Epithelial cell of prostate (primary cell): ENCODE measurements at regions not wholly inside any gene's neighbourhood (a gene's known extent, or its start where the extent isn't known, plus 50 kb on each side); places are given as distances from the start of the nearest gene placed in this dataset.

Source experiments
- DNase-seq: peaks from one replicate; pipeline ENCODE4 v3.0.0-alpha.2; 2011; ENCODE audit warnings: low read depth, low spot score
- H3K27ac ChIP-seq: fragments of 450-650 bp; 2 replicates; pipeline ENCODE4 v1.5.1; 2017; ENCODE audit warnings: mild to moderate bottlenecking

DNA sequence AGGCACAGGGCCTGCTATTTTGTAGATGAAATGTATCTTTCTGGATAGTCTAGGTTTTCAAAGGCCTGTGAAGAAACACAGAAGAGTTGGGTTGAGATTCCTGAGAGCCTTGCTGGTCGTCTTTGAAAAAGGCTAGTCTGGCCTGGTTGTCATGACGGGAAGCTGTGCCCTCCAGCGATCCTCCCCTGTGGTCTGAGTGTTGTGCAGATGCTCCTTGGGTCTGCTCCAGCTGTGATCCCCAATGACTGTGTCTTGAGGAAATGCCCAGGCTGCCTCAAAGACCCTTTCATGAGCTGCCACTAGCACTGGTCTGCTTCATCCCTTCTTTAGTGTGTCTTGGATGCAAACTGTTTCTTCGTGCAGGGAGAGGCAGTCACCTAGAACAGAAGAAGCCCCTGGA, 111.0 kb upstream of the SYNPR start:
- DNase-seq: no peak

DNA sequence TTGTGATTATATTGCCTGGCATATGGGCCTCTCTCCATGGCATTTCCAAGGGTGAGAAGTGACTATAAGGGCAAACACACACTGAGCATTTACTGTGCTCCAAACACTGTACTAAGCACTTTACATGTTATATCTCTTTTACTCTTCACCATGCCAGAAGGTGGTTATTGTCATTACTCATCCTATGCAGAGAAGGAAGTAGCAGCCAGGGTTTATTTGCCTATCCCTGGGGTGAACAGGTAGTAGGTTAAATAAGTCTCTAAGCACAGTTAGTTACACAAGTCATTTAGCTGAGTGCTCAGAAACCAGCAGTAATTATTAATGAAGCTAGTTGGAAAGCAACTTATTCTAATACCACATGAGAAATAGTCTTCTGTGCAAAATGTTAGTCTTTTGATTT, 109.9 kb upstream of the SYNPR start:
- no peak overlapping the region for H3K27ac ChIP-seq

More for the DNA sequence above, 111.0 kb upstream of the SYNPR start:
- no peak overlapping the region for H3K27ac ChIP-seq

DNA sequence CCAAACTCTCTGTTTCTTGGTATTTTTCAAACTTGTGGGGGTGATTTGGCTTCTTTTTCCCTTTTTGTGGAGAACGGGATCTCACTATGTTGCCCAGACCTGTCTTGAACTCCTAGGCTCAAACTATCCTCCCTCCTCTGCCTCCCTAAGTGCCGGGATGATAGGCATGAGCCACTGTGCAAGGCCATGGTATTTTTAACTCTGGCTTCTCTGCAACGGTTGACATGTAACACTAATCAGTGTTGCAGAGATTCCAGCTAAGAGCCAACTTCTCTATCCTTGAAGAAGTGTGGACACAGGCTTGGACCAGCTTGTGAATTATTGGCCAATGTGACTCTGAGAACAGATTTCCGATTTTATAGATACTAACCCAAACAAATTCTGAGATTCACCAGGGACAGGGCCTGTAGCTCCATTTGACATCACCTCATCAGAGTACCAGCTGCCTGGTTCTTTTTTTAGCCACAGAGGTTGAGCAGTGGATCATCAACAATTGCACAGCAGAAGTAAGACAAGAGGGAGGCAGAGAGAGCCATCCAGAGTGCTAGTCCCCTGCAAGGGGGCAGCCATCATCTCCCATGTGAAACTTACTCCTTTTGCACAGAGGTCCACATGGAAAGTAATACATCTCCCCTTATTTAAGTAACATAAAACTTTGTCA, 98.1 kb upstream of the SYNPR start:
- H3K27ac ChIP-seq: no peak overlapping the region
- DNase-seq: no peak

More for the DNA sequence above, 109.9 kb upstream of the SYNPR start:
- DNase-seq: no peak

DNA sequence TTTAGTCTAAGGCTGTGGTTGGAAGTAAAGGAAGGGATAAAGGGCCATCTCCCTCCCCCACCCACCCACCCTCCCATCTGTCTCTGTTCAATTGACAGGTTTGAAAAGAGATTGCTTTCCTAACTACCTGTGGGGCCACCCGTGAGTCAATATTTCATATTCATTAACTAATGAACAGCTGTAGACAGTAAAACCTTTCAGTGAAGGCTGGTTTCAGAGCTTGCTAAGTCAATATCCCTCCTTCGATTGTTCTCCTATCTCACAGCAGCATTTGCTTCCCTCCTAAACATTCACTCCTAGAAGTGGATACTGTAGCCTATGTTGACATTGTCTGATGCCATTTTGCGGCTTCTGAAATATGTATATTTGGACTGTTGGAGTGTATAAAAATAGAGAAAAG, 85.9 kb upstream of the SYNPR start:
- no peak overlapping the region for H3K27ac ChIP-seq
- no peak for DNase-seq

DNA sequence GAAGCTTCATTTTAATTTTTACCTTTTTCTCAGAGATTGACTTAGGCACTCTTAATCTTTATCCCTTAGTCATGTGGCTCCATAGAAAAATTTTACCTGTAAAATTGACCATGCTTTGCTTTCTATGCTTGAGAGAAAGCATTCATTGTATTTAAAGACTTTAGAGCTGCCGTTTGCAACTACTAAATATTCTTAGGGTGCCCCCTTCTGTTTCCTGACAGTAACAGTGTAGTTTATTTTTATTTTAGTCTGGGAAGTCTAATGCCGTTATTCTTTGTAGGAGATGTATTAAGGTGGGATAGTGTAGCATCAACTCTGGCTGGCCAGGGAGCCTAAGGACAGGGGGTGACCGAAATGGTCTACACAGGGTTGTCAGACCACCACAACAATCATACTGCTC, 84.5 kb upstream of the SYNPR start:
- no peak for DNase-seq
- no peak overlapping the region for H3K27ac ChIP-seq

DNA sequence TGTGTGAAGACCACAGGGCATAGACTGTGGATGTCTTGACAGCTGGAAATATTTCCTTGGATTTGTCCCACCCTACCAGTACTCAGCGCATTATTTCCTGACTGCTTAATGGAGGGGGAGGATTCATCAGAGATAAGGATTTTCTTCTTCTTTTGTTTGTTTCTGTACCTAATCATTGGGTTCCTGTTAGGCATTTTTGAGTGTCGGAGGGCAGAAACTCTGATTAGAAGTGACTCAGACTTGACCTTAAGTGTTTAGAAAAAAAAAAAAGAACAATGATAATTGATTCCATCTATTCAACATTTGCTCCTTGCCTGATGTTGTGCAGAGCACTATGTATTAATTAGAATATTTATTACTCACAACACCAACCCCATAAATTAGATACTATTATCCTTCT, 78.5 kb upstream of the SYNPR start:
- no peak overlapping the region for H3K27ac ChIP-seq
- no peak for DNase-seq

DNA sequence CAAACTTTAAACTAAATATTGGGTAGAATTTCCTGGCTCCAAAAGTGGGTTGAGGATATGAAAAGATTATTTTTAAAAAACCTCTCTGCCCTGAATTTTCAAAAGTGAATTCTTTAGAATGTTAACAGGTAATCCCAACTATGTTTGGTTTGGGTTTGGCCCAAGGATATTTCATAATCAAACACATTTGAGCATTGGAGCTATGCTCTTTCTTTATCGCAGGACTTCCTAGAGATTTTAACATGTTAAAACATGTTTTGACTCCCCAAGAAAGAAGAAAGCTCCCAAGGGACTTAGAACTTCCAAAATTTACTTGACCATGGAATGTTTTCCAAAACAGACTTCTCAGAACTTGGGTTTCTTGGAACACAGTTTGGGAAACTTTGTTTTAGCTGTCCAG, 75.6 kb upstream of the SYNPR start:
- DNase-seq: no peak
- H3K27ac ChIP-seq: no peak overlapping the region

DNA sequence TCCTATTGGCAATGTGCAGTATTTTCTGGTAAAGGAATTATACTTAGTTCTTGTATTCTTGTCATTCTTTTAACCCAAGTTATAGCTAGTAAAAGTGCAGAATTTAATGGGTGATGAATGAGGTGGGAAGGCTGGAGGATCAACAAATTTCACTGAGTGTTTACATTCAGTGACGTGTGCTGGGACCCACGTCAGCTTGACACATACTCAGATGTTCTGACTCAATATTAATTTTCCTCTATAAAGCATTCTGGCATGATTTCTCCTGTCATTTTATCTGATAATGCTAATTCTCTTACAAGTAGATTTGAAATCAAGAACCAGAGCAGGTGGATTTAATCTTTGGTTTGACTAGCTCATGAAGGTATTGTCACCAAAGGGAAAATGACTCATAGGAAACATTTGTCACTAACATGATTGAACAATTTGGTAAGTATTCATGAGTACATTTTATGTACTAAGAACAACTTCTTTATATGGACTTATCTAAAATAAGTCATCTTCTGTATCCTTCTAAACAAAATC, 71.0 kb upstream of the SYNPR start:
- no peak for DNase-seq
- H3K27ac ChIP-seq: no peak overlapping the region

DNA sequence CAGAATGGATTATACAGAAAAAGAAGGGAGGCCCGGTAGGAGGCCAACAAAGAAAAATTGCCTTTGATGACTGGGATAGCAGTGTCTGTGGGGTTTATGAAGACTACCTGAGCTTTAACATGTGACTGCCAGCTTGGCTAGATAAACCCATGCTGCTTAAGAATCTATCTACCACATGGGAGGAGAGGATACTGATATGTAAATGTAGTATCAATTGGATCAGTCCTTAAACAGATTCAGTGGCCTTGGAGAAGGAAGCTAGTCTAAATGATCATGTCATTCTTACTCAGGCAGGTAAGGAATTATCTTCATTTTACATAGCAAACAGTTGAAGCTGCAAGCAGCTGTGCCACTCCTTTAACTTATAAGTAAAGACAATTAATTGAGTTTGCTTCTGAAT, 50.0 kb upstream of the SYNPR start:
- H3K27ac ChIP-seq: no peak overlapping the region
- DNase-seq: no peak
